Activated T-helper 2 cell treated with anti-CD3 and anti-CD28 coated beads, Interferon-gamma antibody, Interleukin-2, Interleukin-4, amounts not matched to agents 10 μg/mL and 5 μg/mL and 100 μg/mL, durations not matched to agents 14 hours and 24 hours and 36 hours (primary cell): ENCODE measurements at regions not wholly inside any gene's neighbourhood (a gene's known extent, or its start where the extent isn't known, plus 50 kb on each side); places are given as distances from the start of the nearest gene placed in this dataset.

Experiments
- DNase-seq: peaks from one replicate; pipeline ENCODE4 v3.0.0; 2021; ENCODE audit warnings: low spot score
- H3K27ac Mint-ChIP-seq: one replicate; pipeline ENCODE4 v1.8.0; 2021; ENCODE audit warnings: mixed read lengths
- H3K27me3 Mint-ChIP-seq: one replicate; pipeline ENCODE4 v1.8.0; 2021; ENCODE audit warnings: low read depth, mixed read lengths
- H3K36me3 Mint-ChIP-seq: one replicate; pipeline ENCODE4 v1.8.0; 2021; ENCODE audit warnings: low read depth, mixed read lengths
- H3K4me1 Mint-ChIP-seq: one replicate; pipeline ENCODE4 v1.8.0; 2021; ENCODE audit warnings: low read depth, mixed read lengths
- H3K4me3 Mint-ChIP-seq: one replicate; pipeline ENCODE4 v1.8.0; 2021; ENCODE audit warnings: low read depth, mild to moderate bottlenecking, moderate library complexity, mixed read lengths
- H3K9me3 Mint-ChIP-seq: one replicate; pipeline ENCODE4 v1.8.0; 2021; ENCODE audit warnings: mixed read lengths
- intact Hi-C: fragments of 100-400 bp; cut with micrococcal nuclease; formaldehyde crosslinking; loops from one replicate; pipeline ENCODE4 v1.15.1; 2023

DNA sequence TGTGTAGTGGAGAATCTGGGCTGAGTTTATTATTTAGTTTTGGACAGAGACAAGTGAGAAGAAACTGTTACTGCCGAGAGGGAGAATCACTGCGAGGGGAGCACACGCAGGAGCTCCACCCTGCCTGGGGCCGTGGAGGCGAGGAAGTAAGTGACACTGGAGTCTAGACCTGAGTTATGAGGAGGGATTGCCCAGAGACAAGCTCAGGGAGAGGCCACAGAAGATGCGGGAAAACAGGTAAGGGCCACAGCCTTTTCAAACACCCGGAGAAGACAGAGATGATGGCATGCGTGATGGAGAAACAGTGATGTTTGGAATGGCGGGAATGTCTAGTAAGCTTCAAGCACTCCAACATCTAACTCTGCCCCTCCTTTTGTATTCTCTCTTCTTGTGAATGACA lies 84.1 kb downstream of the TNFSF11 start:
- H3K4me1 Mint-ChIP-seq, result peaks cover 2% of the 10 kb centered on the region
- no peaks in the 10 kb centered on the region for H3K9me3 Mint-ChIP-seq
- intact Hi-C loops, result no loop called here
- no peak overlapping the region for H3K27ac Mint-ChIP-seq
- peaks cover 55% of the 10 kb centered on the region for H3K27me3 Mint-ChIP-seq
- no peak for DNase-seq
- no peaks in the 10 kb centered on the region for H3K36me3 Mint-ChIP-seq
- H3K4me3 Mint-ChIP-seq, result no peak overlapping the region

DNA sequence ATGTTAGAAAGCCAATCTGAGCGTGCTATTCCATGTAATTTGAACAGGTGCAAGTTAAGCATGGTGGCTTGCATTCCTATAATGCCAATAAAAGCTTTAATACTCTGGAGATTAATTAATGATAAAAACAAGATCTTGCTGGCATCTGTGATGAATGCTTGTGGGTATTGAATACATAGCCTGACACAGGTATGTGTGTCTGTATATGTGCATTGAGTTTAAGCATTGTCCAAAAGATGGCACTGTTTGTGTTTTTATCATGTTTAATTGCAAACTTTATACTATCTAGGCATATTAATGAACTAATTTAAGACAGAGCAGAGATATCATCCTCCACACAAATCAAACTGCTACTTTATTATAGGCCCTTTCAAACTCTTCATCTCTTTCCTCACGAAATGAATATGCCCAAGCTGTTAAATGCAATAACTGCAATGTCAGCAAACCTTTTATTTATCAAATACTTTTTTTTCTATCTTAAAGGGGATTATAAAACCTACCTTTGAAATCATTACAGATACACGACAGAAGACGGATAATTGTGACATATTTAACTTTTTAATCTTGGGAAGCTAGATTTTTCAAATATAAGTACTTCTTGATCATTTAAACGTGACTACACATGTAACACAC lies 86.5 kb downstream of the TNFSF11 start:
- H3K9me3 Mint-ChIP-seq, result no peaks in the 10 kb centered on the region
- intact Hi-C loops, result no loop called here
- no peak overlapping the region for H3K27ac Mint-ChIP-seq
- no peak overlapping the region for H3K4me3 Mint-ChIP-seq
- H3K36me3 Mint-ChIP-seq, result no peaks in the 10 kb centered on the region
- peaks cover 52% of the 10 kb centered on the region for H3K27me3 Mint-ChIP-seq
- no peak for DNase-seq
- H3K4me1 Mint-ChIP-seq, result no peaks in the 10 kb centered on the region

DNA sequence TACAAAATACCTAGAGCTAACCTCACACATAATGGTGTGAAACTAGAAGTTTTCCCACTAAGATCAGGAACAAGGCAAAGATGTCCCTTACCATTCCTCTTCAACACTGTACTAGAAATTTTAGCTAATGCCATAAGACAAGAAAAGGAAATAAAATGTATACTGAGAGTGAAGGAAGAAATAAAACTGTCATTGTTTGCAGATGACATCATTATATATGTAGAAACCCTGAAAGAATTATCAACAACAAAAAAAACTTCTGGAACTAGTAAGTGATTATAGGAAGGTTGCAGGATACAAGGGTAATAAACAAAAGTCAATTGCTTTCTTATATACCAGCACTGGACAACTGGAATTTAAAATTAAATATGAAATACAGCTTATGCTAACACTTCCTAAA lies 93.7 kb downstream of the TNFSF11 start:
- no peak overlapping the region for H3K4me3 Mint-ChIP-seq
- no peaks in the 10 kb centered on the region for H3K4me1 Mint-ChIP-seq
- H3K36me3 Mint-ChIP-seq, result no peaks in the 10 kb centered on the region

DNA sequence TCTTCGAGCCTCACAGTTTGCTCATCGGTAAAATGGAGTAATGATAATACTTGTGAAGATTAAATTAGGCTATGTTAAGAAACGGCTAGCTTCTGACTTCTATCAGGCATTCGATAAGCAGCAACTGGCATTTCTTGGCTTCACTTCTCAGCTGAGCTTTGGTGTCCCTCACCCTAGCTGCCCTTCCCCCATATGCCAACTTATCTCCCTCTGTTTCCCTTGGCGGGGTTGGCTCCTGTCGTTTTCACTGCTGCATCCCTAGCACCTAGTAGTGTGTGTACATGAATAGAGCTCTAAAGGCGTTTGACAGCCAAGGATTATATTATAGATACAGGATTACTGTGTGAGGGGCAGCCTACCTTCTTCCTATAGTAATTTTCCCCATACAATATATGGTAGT lies 97.5 kb downstream of the TNFSF11 start:
- Mint-ChIP-seq H3K4me1 (no peaks in the 10 kb centered on the region), H3K27ac (no peak overlapping the region), H3K27me3 (peaks cover 18% of the 10 kb centered on the region), H3K4me3 (no peak overlapping the region), H3K9me3 (peaks cover 8% of the 10 kb centered on the region), H3K36me3 (no peaks in the 10 kb centered on the region)
- no peak for DNase-seq
- intact Hi-C loops, result no loop called here

More for the DNA sequence above, 93.7 kb downstream of the TNFSF11 start:
- no peak overlapping the region for H3K27ac Mint-ChIP-seq
- intact Hi-C loops, result no loop called here
- peaks cover 28% of the 10 kb centered on the region for H3K27me3 Mint-ChIP-seq
- peaks cover 8% of the 10 kb centered on the region for H3K9me3 Mint-ChIP-seq
- DNase-seq, result no peak

DNA sequence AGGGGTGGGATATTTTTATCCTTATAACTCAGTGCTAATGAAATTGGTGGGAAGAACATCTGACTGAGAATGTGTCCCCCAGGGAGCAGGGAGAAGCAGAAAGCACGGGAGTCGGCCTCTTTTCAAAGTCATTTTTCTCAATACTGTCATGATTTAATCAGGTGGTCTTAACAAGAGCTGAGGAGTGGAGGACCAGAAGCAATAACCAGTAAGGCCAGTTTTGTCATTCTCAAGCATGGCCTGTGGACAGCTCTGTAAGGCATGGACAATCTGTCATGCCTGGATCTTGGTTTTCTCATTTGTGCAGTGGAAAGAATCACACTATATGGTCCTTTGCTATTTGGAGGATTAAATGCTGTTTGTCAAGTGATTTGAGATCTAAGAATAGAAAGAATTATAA lies 99.7 kb downstream of the TNFSF11 start:
- intact Hi-C loops, result no loop called here
- no peak for DNase-seq
- no peak overlapping the region for H3K27ac Mint-ChIP-seq
- no peak overlapping the region for H3K4me3 Mint-ChIP-seq
- no peaks in the 10 kb centered on the region for H3K4me1 Mint-ChIP-seq
- H3K36me3 Mint-ChIP-seq, result no peaks in the 10 kb centered on the region
- H3K27me3 Mint-ChIP-seq, result peaks cover 11% of the 10 kb centered on the region
- no peaks in the 10 kb centered on the region for H3K9me3 Mint-ChIP-seq

DNA sequence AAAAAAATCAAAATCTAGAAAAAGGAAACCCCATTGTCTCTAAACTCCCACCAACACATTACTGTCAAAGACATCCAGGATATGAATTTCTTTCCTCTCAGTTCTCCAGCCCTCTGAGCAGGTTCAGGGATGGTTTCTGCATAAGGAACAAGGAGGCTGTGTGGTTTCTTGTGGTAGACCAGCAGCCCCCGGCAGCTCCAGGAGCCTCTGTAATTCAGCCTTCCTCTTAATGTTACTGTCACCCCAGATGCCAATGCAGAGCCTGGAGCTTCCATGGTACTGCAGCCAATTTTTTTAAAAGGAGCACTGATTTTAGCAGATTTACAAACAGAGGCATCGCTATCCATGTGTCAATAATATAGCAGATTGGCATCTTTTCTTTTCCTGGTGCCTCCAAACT lies 100.6 kb upstream of the FAM216B start:
- H3K4me3 Mint-ChIP-seq, result no peak overlapping the region
- H3K4me1 Mint-ChIP-seq, result no peaks in the 10 kb centered on the region
- intact Hi-C loops, result no loop called here
- peaks cover 26% of the 10 kb centered on the region for H3K27me3 Mint-ChIP-seq
- DNase-seq, result no peak
- H3K36me3 Mint-ChIP-seq, result no peaks in the 10 kb centered on the region
- no peak overlapping the region for H3K27ac Mint-ChIP-seq
- no peaks in the 10 kb centered on the region for H3K9me3 Mint-ChIP-seq

DNA sequence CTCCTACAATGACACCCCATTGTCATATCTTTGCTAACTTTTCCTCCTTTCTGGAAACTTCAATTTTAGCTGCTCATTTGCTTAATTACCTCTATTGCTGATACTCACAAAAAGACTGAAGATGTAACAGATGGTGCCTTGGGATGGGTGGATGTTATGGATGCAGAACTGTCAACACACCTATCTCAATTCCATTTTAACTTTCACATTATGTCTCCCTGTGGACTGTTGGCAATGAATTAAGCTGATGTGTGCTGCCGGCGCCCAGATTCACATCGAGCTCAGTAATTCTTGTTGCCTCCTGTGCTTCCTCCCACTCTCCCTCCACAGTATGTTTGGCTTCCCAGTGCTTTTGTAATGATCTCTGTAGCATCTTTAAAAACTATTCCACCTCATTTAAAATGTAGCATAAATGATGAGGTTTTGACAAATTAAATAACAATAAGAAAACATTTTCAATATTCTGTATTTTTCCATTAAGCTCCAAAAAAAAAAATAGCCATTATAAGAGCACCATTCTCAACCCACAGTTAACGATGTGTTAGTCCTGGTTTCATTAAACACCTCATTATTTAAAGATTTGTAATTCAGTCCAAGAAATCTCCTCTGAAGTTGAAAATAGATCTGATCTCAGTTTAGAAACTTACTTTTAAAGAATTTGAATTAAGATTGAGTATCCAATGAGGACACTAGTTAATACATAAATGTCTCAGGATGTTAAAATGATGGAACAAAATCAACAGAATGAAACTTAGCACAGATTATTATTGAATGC lies 99.9 kb upstream of the FAM216B start:
- Mint-ChIP-seq H3K4me1 (no peaks in the 10 kb centered on the region), H3K9me3 (no peaks in the 10 kb centered on the region), H3K27ac (no peak overlapping the region), H3K4me3 (no peak overlapping the region), H3K27me3 (peaks cover 26% of the 10 kb centered on the region), H3K36me3 (no peaks in the 10 kb centered on the region)
- DNase-seq, result no peak
- intact Hi-C loops, result no loop called here

DNA sequence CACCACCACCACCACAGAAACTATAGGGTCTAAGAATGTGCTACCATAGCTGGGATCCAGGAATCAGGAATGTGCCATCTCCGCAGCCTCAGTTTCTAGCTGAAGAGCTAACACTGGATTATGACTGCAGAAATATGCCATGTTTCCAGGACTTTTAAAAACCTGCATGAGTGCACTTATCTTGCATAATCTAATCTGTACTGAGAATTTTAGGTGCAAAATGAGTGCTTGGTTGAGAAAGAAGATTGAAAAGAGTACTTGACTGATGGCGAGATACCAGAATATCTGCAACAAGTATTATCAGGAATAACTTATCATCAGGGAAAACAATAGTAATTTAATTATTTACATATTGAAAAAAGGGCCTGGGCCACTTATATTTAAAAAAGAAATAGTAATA lies 97.2 kb upstream of the FAM216B start:
- H3K4me3 Mint-ChIP-seq, result no peak overlapping the region
- no peaks in the 10 kb centered on the region for H3K9me3 Mint-ChIP-seq
- no peaks in the 10 kb centered on the region for H3K36me3 Mint-ChIP-seq
- H3K4me1 Mint-ChIP-seq, result no peaks in the 10 kb centered on the region
- no peak overlapping the region for H3K27ac Mint-ChIP-seq
- DNase-seq, result no peak
- intact Hi-C loops, result no loop called here
- H3K27me3 Mint-ChIP-seq, result peaks cover 27% of the 10 kb centered on the region

DNA sequence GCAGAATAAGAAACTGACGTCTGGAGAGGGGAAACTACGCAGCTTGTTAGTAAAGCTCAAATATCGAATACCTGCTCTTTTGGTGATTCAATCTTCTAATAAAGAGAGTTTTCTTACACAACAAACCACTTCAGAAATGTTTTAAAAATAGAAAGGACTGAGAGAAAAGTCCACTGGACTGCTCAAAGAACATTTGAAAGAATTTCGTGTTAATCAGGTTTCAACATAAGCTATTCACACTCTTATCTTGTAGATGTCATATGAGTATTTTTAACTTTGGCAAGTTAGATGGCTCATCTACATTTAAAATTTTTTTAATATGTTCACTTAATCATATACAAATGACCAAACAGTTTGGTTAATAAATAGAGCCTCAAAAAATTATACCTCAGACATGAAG lies 95.6 kb upstream of the FAM216B start:
- intact Hi-C loops, result no loop called here
- Mint-ChIP-seq H3K4me3 (no peak overlapping the region), H3K27me3 (peaks cover 26% of the 10 kb centered on the region), H3K4me1 (no peaks in the 10 kb centered on the region), H3K36me3 (no peaks in the 10 kb centered on the region), H3K9me3 (no peaks in the 10 kb centered on the region), H3K27ac (no peak overlapping the region)
- DNase-seq, result no peak

DNA sequence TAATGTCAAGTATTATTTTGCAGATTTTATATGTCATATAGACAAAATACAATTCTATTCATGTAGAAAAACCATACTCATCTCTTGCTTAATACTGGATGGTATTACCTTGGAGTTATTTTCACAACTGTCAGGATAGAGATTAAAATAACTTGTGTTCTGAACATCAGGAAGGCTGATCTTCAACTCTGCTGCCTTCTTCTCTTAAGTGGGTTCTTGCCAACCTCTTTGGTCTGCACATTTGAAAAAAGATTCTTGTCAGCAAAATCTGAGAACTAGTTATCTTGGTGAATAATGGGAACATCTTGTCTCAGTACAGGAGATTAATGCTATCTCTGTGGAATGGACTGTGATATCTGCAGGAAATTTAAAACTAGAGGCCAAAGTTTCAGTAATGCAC lies 95.2 kb upstream of the FAM216B start:
- Mint-ChIP-seq H3K4me1 (no peaks in the 10 kb centered on the region), H3K9me3 (no peaks in the 10 kb centered on the region), H3K36me3 (no peaks in the 10 kb centered on the region), H3K27ac (no peak overlapping the region), H3K4me3 (no peak overlapping the region), H3K27me3 (peaks cover 24% of the 10 kb centered on the region)
- no peak for DNase-seq
- intact Hi-C loops, result no loop called here

DNA sequence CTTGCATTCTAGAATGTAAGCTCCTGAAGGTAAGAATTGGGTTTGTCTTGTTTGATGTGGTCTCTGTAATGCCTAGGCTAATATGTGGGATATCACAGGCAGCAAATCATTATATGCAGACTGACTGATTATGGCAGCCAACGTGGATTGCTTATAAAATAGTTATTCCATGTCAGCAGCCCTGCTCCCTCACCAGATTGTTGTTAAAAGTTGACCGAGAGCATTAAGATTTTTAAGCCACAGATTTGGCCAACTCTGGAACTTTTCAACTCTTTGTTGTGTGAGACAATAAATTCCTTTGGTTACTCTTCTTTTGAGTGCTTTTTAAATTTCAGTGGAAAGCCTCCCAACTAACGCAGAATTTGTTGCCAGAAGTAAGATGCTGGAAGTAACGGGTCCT lies 92.6 kb upstream of the FAM216B start:
- no peak overlapping the region for H3K4me3 Mint-ChIP-seq
- intact Hi-C loops, result no loop called here
- peaks cover 15% of the 10 kb centered on the region for H3K27me3 Mint-ChIP-seq
- no peaks in the 10 kb centered on the region for H3K36me3 Mint-ChIP-seq
- no peak overlapping the region for H3K27ac Mint-ChIP-seq
- no peaks in the 10 kb centered on the region for H3K4me1 Mint-ChIP-seq
- H3K9me3 Mint-ChIP-seq, result no peaks in the 10 kb centered on the region
- DNase-seq, result no peak

DNA sequence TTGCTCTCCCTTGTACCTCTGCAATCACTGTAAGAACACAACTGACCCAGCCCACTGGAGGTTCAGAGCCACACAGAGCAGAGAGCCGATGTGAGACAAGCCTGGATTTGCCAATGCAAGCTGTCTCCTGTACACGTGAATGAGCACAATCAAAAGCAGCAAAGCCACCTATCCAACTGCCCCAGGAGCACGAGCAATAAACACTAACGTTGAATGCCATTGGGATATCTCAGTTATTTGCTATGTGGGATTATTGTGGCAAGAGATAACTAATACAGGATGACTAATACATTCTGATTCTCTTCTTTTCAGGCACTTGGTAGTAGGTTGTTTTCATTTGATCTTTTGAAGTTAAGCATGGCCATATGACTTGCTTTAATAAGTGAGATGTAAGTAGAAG lies 85.2 kb upstream of the FAM216B start:
- H3K27me3 Mint-ChIP-seq, result peaks cover 21% of the 10 kb centered on the region
- H3K4me1 Mint-ChIP-seq, result no peaks in the 10 kb centered on the region
- DNase-seq, result no peak
- H3K27ac Mint-ChIP-seq, result no peak overlapping the region
- no peaks in the 10 kb centered on the region for H3K36me3 Mint-ChIP-seq
- H3K9me3 Mint-ChIP-seq, result no peaks in the 10 kb centered on the region
- H3K4me3 Mint-ChIP-seq, result no peak overlapping the region
- intact Hi-C loops, result no loop called here

DNA sequence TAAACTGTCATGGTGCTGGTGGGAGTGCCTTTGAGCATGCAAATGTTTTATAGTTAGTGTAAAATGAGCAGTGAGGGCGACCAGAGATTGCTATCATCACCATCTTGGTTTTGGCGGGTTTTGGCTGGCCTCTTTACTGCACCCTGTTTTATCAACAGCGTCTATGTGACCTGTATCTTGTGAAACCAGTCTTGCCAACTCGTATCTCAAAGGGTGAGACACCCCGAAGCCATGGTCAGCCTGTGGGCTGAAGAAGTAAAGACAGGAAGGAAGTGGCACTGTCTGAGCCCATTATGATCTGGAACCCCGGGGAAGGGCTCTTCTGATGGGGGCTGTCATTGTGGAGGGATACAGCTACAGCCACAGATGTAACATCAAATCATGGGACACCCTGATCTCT lies 81.5 kb upstream of the FAM216B start:
- no peaks in the 10 kb centered on the region for H3K9me3 Mint-ChIP-seq
- no peak overlapping the region for H3K27ac Mint-ChIP-seq
- peaks cover 24% of the 10 kb centered on the region for H3K27me3 Mint-ChIP-seq

More for the DNA sequence above, 81.5 kb upstream of the FAM216B start:
- Mint-ChIP-seq H3K4me1 (no peaks in the 10 kb centered on the region), H3K4me3 (no peak overlapping the region), H3K36me3 (no peaks in the 10 kb centered on the region)
- no peak for DNase-seq
- intact Hi-C loops, result no loop called here
